K562 (cell line): ENCODE measurements at regions not wholly inside any gene's neighbourhood (a gene's known extent, or its start where the extent isn't known, plus 50 kb on each side); places are given as distances from the start of the nearest gene placed in this dataset.

Source experiments
- ATAC-seq: fragments of 200-7000 bp; cut with Tn5 transposase; 3 replicates; pipeline ENCODE4 v1.9.1; 2020; ENCODE audit warnings: moderate library complexity
- BruUV-seq: library from RNA; stranded (reverse); fragments of 400-500 nt; replicated peaks from 2 replicates; lab custom pipeline; 2021; lab: Mats Ljungman, UMichigan
- CTCF ChIA-PET: fragments of 300-600 bp; formaldehyde crosslinking; extraction: SDS; loops from one replicate; lab custom pipeline; 2021; ENCODE audit warnings: low intra/inter-chr PET ratio; lab: Yijun Ruan, JAX
- POLR2A ChIA-PET: fragments of 300-600, 350-650 bp; sonication (Branson Sonifier 250); formaldehyde crosslinking; extraction: SDS; loops from one replicate; lab custom pipeline; 2021; ENCODE audit warnings: antibody characterized with exemption, inconsistent platforms; lab: Yijun Ruan, JAX
- DNase-seq, 4 experiments: peaks; one replicate each; pipeline versions ENCODE4 v3.0.0 to v3.0.0-alpha.2; 2011 to 2018; ENCODE audit warnings: low spot score in 3 of 4, mixed read lengths in 3 of 4; ENCODE audit errors: extremely low read depth in 1 of 4
- FAIRE-seq: peaks from 2 replicates; lab custom pipeline; 2011; peaks lifted over from hg19 to GRCh38; lab: Jason Lieb, UNC
- H2AFZ ChIP-seq: 2 replicates; pipeline ENCODE4 v1.6.0; 2011; ENCODE audit warnings: low read depth, low read length, control low read depth, inconsistent platforms
- H3K27ac ChIP-seq: fragments of 200-600 bp; 3 replicates; pipeline ENCODE4 v1.8.0; 2011; ENCODE audit warnings: low read depth, mild to moderate bottlenecking, control low read depth, inconsistent platforms, low read length, moderate library complexity, mixed read lengths; ENCODE audit errors: extremely low read depth
- H3K27me3 ChIP-seq, 2 experiments: fragments of 300-600 bp in 1 of 2; 2 replicates in 1 of 2; 3 replicates in 1 of 2; pipeline versions ENCODE4 v1.6.0 to v1.8.0; 2011; ENCODE audit warnings: inconsistent platforms in 2 of 2, low read length in 2 of 2, mild to moderate bottlenecking in 1 of 2, mixed read lengths in 1 of 2, moderate library complexity in 1 of 2; ENCODE audit not compliant: control insufficient read depth in 2 of 2, insufficient read depth in 2 of 2
- H3K36me3 ChIP-seq: fragments of 300-600 bp; 3 replicates; pipeline ENCODE4 v1.8.0; 2011; ENCODE audit warnings: mild to moderate bottlenecking, low read length, inconsistent platforms; ENCODE audit not compliant: control insufficient read depth, insufficient read depth
- H3K4me1 ChIP-seq, 2 experiments: fragments of 200-600 bp in 1 of 2; replicated peaks in 1 of 2; 2 replicates in 1 of 2; 3 replicates in 1 of 2; pipeline versions ENCODE4 v1.5.1 to v1.8.0; 2011; ENCODE audit warnings: inconsistent platforms in 2 of 2, low read length in 2 of 2, mild to moderate bottlenecking in 1 of 2, mixed read lengths in 1 of 2, moderate library complexity in 1 of 2; ENCODE audit not compliant: control insufficient read depth in 2 of 2, insufficient read depth in 2 of 2
- H3K4me2 ChIP-seq: 2 replicates; pipeline ENCODE4 v1.6.1; 2011; ENCODE audit warnings: low read length, control low read depth, inconsistent platforms, mixed read lengths; ENCODE audit not compliant: insufficient read depth
- H3K4me3 ChIP-seq: fragments of 200-600 bp; sonication (generic), shearing (Covaris generic); 2 replicates; pipeline ENCODE4 v1.5.1; 2016; ENCODE audit warnings: control low read depth, inconsistent platforms
- H3K79me2 ChIP-seq: fragments of 200-600 bp; 3 replicates; pipeline ENCODE4 v1.8.0; 2011; ENCODE audit warnings: low read length, inconsistent platforms; ENCODE audit not compliant: control insufficient read depth, insufficient read depth
- H3K9ac ChIP-seq, 2 experiments: 2 replicates each; pipeline versions ENCODE4 v1.6.0 to v1.6.1; 2011; ENCODE audit warnings: low read depth in 2 of 2, low read length in 2 of 2, control low read depth in 1 of 2, inconsistent platforms in 1 of 2, mild to moderate bottlenecking in 1 of 2, mixed read lengths in 1 of 2; ENCODE audit not compliant: insufficient read depth in 1 of 2
- H3K9me1 ChIP-seq: one replicate; pipeline ENCODE4 v1.6.0; 2011; ENCODE audit warnings: inconsistent platforms, mild to moderate bottlenecking, low read length, moderate library complexity; ENCODE audit not compliant: control insufficient read depth, insufficient read depth
- H3K9me3 ChIP-seq: replicated peaks from 2 replicates; pipeline ENCODE4 v1.5.1; 2011; ENCODE audit warnings: low read depth, low read length, inconsistent platforms; ENCODE audit not compliant: control insufficient read depth, insufficient read depth
- H4K20me1 ChIP-seq: replicated peaks from 2 replicates; pipeline ENCODE4 v1.6.1; 2011; ENCODE audit warnings: low read length, inconsistent platforms, mixed read lengths; ENCODE audit not compliant: control insufficient read depth, insufficient read depth
- FOXA1 ChIP-seq: fragments of 450-650 bp; IDR thresholded peaks from 2 replicates; pipeline ENCODE4 v1.6.1; 2016; ENCODE audit warnings: mild to moderate bottlenecking, borderline replicate concordance
- JUN ChIP-seq, 2 experiments: sonication (generic) in 1 of 2; formaldehyde crosslinking in 1 of 2; IDR thresholded peaks; 2 replicates each; pipeline versions ENCODE4 v1.6.1 to v1.8.0; 2012 to 2022; ENCODE audit warnings: borderline replicate concordance in 2 of 2, mild to moderate bottlenecking in 2 of 2, improper control_type of control experiment in 1 of 2, low read depth in 1 of 2, low read length in 1 of 2, missing genetic modification reagents in 1 of 2
- POLR2AphosphoS2 ChIP-seq: IDR thresholded peaks from 2 replicates; pipeline ENCODE4 v1.6.1; 2012; ENCODE audit warnings: low read length, improper control_type of control experiment
- TCF7 ChIP-seq: sonication (generic); IDR thresholded peaks from 2 replicates; pipeline ENCODE4 v1.6.1; 2016; ENCODE audit warnings: antibody characterized with exemption, borderline replicate concordance
- ZNF764 ChIP-seq: fragments of 250-450 bp; sonication (Bioruptor Pico); IDR thresholded peaks from 2 replicates; pipeline ENCODE4 v1.4.0; 2020; ENCODE audit warnings: low read depth, mild to moderate bottlenecking, moderate library complexity
- whole genome bisulfite sequencing: fragments of 100-300 bp; shearing (Covaris generic); methylation state at CpG from one replicate; pipeline ENCODE4 v1.1.6; 2016; ENCODE audit warnings: low coverage, mixed read lengths; ENCODE audit not compliant: insufficient coverage; ENCODE audit errors: missing lambda C conversion rate; 5-methylcytosine and 5-hydroxymethylcytosine counted together
- in situ Hi-C: fragments of 300-500 bp; cut with MboI; formaldehyde crosslinking; loops from 4 replicates; pipeline ENCODE4 v1.15.0; 2018; ENCODE audit warnings: inconsistent platforms, mixed read lengths
- intact Hi-C: fragments of 100-400 bp; cut with micrococcal nuclease; formaldehyde crosslinking; loops from 2 replicates; pipeline ENCODE4 v1.14.2; 2022
- TF ChIP-seq, protein P1 (sequence below): sonication (generic); formaldehyde crosslinking; IDR thresholded peaks from 2 replicates; pipeline ENCODE4 v1.8.1; 2022; ENCODE audit warnings: missing genetic modification reagents
- TF ChIP-seq, protein P2 (sequence below): sonication (generic); formaldehyde crosslinking; IDR thresholded peaks from 2 replicates; pipeline ENCODE4 v1.8.0; 2023; ENCODE audit warnings: mild to moderate bottlenecking, missing genetic modification reagents

DNA sequence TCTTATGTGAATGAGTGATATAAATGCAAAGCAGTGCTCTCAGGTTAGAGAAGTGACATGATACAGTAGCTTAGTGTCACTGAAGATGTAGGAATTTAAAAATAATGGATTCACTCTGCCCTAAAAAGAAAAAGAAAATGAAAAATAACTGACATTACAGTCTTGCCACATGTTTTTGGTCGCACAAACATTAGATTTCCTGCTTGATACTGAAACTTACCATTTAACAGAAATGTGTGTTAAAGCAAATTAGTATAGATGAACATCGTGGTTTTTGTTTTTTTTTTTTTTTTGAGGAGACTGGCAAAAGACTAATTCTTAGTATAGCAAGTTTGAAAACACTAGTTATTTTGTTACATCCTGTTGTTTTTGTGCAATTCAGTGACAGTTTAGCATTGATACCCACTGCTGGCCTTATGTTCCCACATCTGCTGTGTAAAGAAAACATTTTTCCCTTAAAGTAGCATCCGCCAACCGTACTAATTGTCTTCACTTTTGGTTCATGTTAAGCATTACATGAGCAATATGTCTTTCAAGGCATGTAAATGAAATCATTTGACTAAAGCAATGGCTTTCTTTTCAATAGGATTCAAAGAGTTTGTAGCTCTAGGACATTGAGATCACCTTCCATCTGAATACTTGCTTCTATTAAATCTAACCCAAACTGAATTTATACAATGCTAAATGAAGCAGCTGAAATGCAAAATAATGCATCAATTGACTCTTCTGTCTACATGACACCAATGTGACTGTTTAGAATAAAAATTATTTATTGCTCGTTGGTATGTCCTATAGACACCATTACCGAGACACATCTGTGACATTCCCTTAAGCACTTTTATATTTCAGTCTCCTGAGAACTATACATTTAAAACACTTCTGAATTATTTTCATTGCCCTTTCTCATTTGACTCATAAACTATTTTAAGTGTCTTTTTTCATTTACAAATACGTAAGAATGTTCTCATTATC lies 859.1 kb downstream of the MAT2B start:
- Histone ChIP-seq H3K4me2 (no peak overlapping the region), H3K27ac (no peak overlapping the region), H3K4me1 (peaks cover 8 to 21% of the 10 kb centered on the region in 2 experiments; a peak in 4 of 5 replicates), H3K9ac (no peak overlapping the region), H4K20me1 (no peaks in the 10 kb centered on the region), H3K79me2 (no peaks in the 10 kb centered on the region; the same call in 2 of the 3 replicates), H3K36me3 (no peaks in the 10 kb centered on the region), H3K9me3 (no peaks in the 10 kb centered on the region), H3K27me3 (no peaks in the 10 kb centered on the region), H3K4me3 (no peak overlapping the region), H3K9me1 (no peaks in the 10 kb centered on the region), H2AFZ (peak overlapping the region; percentile 51; the same call in 1 of the 2 replicates)
- intact Hi-C loops (no loop called here), in situ Hi-C loops (loop anchor here (25.0 kb wide), 1 partner anchor 852 kb away; the partner anchor contains the start of gene MAT2B)
- DNase-seq (no peak), ATAC-seq (no peak), FAIRE-seq (no peak)
- TF ChIP-seq, protein P1, sequence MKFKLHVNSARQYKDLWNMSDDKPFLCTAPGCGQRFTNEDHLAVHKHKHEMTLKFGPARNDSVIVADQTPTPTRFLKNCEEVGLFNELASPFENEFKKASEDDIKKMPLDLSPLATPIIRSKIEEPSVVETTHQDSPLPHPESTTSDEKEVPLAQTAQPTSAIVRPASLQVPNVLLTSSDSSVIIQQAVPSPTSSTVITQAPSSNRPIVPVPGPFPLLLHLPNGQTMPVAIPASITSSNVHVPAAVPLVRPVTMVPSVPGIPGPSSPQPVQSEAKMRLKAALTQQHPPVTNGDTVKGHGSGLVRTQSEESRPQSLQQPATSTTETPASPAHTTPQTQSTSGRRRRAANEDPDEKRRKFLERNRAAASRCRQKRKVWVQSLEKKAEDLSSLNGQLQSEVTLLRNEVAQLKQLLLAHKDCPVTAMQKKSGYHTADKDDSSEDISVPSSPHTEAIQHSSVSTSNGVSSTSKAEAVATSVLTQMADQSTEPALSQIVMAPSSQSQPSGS (CRISPR knock-in tag) = no peak
- TF ChIP-seq POLR2AphosphoS2 (no peak), TCF7 (no peak), ZNF764 (CRISPR knock-in tag) (no peak), FOXA1 (no peak), JUN (IDR thresholded peaks at IDR 0.05; ENCODE audit: borderline replicate concordance, low read depth, low read length) (no peak), JUN (CRISPR knock-in tag; IDR thresholded peaks at IDR 0.05; ENCODE audit: borderline replicate concordance) (no peak)
- TF ChIP-seq, protein P2, sequence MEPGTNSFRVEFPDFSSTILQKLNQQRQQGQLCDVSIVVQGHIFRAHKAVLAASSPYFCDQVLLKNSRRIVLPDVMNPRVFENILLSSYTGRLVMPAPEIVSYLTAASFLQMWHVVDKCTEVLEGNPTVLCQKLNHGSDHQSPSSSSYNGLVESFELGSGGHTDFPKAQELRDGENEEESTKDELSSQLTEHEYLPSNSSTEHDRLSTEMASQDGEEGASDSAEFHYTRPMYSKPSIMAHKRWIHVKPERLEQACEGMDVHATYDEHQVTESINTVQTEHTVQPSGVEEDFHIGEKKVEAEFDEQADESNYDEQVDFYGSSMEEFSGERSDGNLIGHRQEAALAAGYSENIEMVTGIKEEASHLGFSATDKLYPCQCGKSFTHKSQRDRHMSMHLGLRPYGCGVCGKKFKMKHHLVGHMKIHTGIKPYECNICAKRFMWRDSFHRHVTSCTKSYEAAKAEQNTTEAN (CRISPR knock-in tag) = no peak
- no TSS peak for BruUV-seq
- POLR2A ChIA-PET = no interaction called here
- CTCF ChIA-PET = no interaction called here
- 72% methylated on average over 7 of the region's 7 CpGs for WGBS
